Stimulated activated naive B cell treated with anti-CD40 and anti-IgM and Interleukin-4, amounts not matched to agents 10 μg/mL and 1 μg/mL and 100 μg/mL, for 72 hours (primary cell): ENCODE measurements at regions not wholly inside any gene's neighbourhood (a gene's known extent, or its start where the extent isn't known, plus 50 kb on each side); places are given as distances from the start of the nearest gene placed in this dataset.

Experiments used
- ATAC-seq, 2 donors: fragments of 150-1000 bp; cut with Tn5 transposase; replicated peaks; 2 replicates each; pipeline ENCODE4 v1.10.0; 2021; ENCODE audit warnings: moderate library complexity in 1 of 2
- DNase-seq: peaks from one replicate; pipeline ENCODE4 v3.0.0; 2021
- H3K27ac Mint-ChIP-seq: one replicate; pipeline ENCODE4 v1.8.0; 2022; ENCODE audit warnings: mild to moderate bottlenecking, mixed read lengths
- H3K27me3 Mint-ChIP-seq, 2 donors: one replicate each; pipeline ENCODE4 v1.8.0; 2022; ENCODE audit warnings: mixed read lengths in 2 of 2
- H3K36me3 Mint-ChIP-seq, 2 donors: one replicate each; pipeline ENCODE4 v1.8.0; 2022; ENCODE audit warnings: mixed read lengths in 2 of 2, mild to moderate bottlenecking in 1 of 2
- H3K4me1 Mint-ChIP-seq, 2 donors: one replicate each; pipeline ENCODE4 v1.8.0; 2022; ENCODE audit warnings: mixed read lengths in 2 of 2, mild to moderate bottlenecking in 1 of 2
- H3K4me3 Mint-ChIP-seq, 2 donors: one replicate each; pipeline ENCODE4 v1.8.0; 2022; ENCODE audit warnings: mild to moderate bottlenecking in 2 of 2, mixed read lengths in 2 of 2, moderate library complexity in 1 of 2
- H3K9me3 Mint-ChIP-seq, 2 donors: one replicate each; pipeline ENCODE4 v1.8.0; 2022; ENCODE audit warnings: mixed read lengths in 2 of 2, mild to moderate bottlenecking in 1 of 2

GRCh38 chr10:106189292-106189691 is 975.2 kb downstream of the SORCS1 start:
- H3K27ac Mint-ChIP-seq: no peak overlapping the region
- H3K4me3 Mint-ChIP-seq: no peak overlapping the region
- ATAC-seq (peak; percentile 65 to 69), DNase-seq (no peak)
- no peaks in the 10 kb centered on the region for H3K36me3 Mint-ChIP-seq
- no peaks in the 10 kb centered on the region for H3K27me3 Mint-ChIP-seq
- no peaks in the 10 kb centered on the region for H3K4me1 Mint-ChIP-seq
- H3K9me3 Mint-ChIP-seq: peaks cover 0 to 3% of the 10 kb centered on the region in 2 donors

DNA sequence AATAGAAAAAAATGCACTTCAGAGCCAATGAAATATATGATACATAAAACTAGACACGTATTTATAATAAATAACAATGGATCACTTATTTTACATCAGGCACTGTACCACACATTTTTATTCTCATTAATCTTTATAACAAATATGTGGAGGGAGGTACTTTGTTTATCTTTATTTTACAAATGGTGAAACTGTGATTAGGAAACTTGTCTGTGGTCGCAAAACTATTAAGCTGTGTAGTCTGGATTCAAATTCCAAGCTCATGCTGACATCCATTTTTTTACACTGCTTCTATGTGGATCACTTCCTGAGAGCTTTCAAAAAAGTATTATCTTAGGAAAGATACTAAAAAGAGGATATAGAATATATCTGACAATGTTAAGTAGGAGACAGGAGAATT is 978.6 kb downstream of the SORCS1 start:
- no peak overlapping the region for H3K27ac Mint-ChIP-seq
- no peaks in the 10 kb centered on the region for H3K27me3 Mint-ChIP-seq
- ATAC-seq: no peak
- no peak for DNase-seq
- H3K36me3 Mint-ChIP-seq: no peaks in the 10 kb centered on the region
- no peaks in the 10 kb centered on the region for H3K4me1 Mint-ChIP-seq
- H3K9me3 Mint-ChIP-seq: peaks cover 0 to 3% of the 10 kb centered on the region in 2 donors
- H3K4me3 Mint-ChIP-seq: no peak overlapping the region

DNA sequence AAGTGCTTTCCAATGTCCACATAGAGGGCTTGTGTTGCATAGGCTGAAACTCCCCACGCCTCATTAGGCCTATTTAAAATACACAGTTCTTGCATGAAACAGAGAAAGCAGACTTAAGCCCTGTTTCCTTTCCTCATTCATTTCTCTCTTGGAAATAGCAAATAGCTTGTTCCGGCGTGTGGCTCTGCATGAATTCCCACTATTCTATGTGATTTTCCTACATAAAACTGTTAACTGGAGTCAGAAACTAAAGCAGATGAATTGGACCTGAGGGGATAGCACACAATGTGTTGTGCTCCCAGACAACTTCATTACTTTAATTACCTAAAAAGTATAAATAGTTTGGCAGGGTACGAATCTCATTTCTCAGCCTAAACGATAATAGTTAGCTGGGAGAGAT is 981.5 kb downstream of the SORCS1 start:
- no peaks in the 10 kb centered on the region for H3K4me1 Mint-ChIP-seq
- DNase-seq (no peak), ATAC-seq (no peak)
- H3K27ac Mint-ChIP-seq: no peak overlapping the region
- no peaks in the 10 kb centered on the region for H3K27me3 Mint-ChIP-seq
- H3K4me3 Mint-ChIP-seq: no peak overlapping the region
- H3K9me3 Mint-ChIP-seq: no peaks in the 10 kb centered on the region
- H3K36me3 Mint-ChIP-seq: no peaks in the 10 kb centered on the region

GRCh38 chr10:106182542-106182941 is 982.0 kb downstream of the SORCS1 start:
- H3K4me3 Mint-ChIP-seq: no peak overlapping the region
- no peaks in the 10 kb centered on the region for H3K27me3 Mint-ChIP-seq
- ATAC-seq: no peak
- H3K27ac Mint-ChIP-seq: no peak overlapping the region
- H3K36me3 Mint-ChIP-seq: no peaks in the 10 kb centered on the region
- no peaks in the 10 kb centered on the region for H3K9me3 Mint-ChIP-seq
- DNase-seq: no peak
- no peaks in the 10 kb centered on the region for H3K4me1 Mint-ChIP-seq

GRCh38 chr10:106181501-106181900 is 983.0 kb downstream of the SORCS1 start:
- H3K4me1 Mint-ChIP-seq: no peaks in the 10 kb centered on the region
- no peaks in the 10 kb centered on the region for H3K36me3 Mint-ChIP-seq
- ATAC-seq (no peak), DNase-seq (no peak)
- H3K4me3 Mint-ChIP-seq: no peak overlapping the region
- H3K27me3 Mint-ChIP-seq: no peaks in the 10 kb centered on the region
- no peak overlapping the region for H3K27ac Mint-ChIP-seq
- H3K9me3 Mint-ChIP-seq: no peaks in the 10 kb centered on the region

GRCh38 chr10:106179430-106179829 is 985.1 kb downstream of the SORCS1 start:
- no peaks in the 10 kb centered on the region for H3K27me3 Mint-ChIP-seq

GRCh38 chr10:106175760-106176377 is 988.6 kb downstream of the SORCS1 start:
- ATAC-seq (no peak), DNase-seq (no peak)
- H3K27ac Mint-ChIP-seq: no peak overlapping the region
- H3K36me3 Mint-ChIP-seq: no peaks in the 10 kb centered on the region
- H3K4me3 Mint-ChIP-seq: no peak overlapping the region
- H3K4me1 Mint-ChIP-seq: no peaks in the 10 kb centered on the region
- H3K9me3 Mint-ChIP-seq: no peaks in the 10 kb centered on the region
- no peaks in the 10 kb centered on the region for H3K27me3 Mint-ChIP-seq

More at GRCh38 chr10:106179430-106179829, 985.1 kb downstream of the SORCS1 start:
- ATAC-seq: no peak
- Mint-ChIP-seq H3K9me3 (no peaks in the 10 kb centered on the region), H3K4me1 (no peaks in the 10 kb centered on the region), H3K36me3 (no peaks in the 10 kb centered on the region), H3K27ac (no peak overlapping the region), H3K4me3 (no peak overlapping the region)
- DNase-seq: no peak

DNA sequence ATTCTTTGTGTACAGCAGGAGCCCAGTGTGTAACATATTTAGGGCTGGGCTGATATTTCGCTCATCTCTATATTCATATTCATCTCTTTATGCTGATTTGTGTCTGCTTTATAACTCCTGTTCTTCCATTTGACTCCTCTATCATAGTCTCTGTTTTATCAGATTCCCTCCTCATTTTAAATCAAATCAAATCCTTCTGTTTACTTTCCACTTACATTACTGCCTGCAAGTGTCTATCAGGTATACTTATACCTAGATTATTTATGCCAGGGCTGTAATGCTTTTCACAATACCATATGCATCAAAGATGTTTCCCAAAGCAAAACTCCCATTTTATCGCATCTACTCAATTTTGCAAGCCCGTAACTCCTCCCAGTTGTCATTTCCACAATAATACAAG is 990.7 kb downstream of the SORCS1 start:
- Mint-ChIP-seq H3K27ac (no peak overlapping the region), H3K9me3 (peaks cover 0 to 2% of the 10 kb centered on the region in 2 donors), H3K27me3 (no peaks in the 10 kb centered on the region), H3K36me3 (no peaks in the 10 kb centered on the region), H3K4me3 (no peak overlapping the region), H3K4me1 (no peaks in the 10 kb centered on the region)
- ATAC-seq: no peak
- DNase-seq: no peak

GRCh38 chr10:106169241-106169640 is 995.3 kb downstream of the SORCS1 start:
- ATAC-seq (no peak), DNase-seq (no peak)
- Mint-ChIP-seq H3K27ac (no peak overlapping the region), H3K4me1 (no peaks in the 10 kb centered on the region), H3K9me3 (peaks cover 0 to 2% of the 10 kb centered on the region in 2 donors), H3K27me3 (no peaks in the 10 kb centered on the region), H3K36me3 (no peaks in the 10 kb centered on the region), H3K4me3 (no peak overlapping the region)

DNA sequence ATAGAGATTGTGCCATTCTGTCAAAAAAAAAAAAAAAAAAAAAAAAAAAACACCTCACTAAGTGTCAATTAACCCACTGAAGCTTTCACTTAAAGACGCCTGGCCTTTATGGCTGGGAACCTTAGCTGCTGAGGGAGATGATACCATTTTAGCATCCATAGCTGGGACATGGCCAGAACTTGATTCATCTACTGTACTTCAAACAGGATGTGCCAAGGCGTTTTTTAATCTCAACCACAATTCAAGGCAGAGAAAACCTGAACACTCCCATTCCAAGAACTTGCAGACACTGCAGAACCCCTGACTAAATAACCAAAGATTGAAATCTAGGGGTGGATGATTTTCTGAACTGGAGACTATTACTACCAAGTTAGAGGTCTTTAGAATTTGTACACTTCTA is 996.6 kb downstream of the SORCS1 start:
- H3K36me3 Mint-ChIP-seq: no peaks in the 10 kb centered on the region
- no peaks in the 10 kb centered on the region for H3K27me3 Mint-ChIP-seq
- no peak overlapping the region for H3K4me3 Mint-ChIP-seq
- DNase-seq (no peak), ATAC-seq (no peak)
- H3K27ac Mint-ChIP-seq: no peak overlapping the region
- peaks cover 0 to 4% of the 10 kb centered on the region in 2 donors for H3K9me3 Mint-ChIP-seq
- H3K4me1 Mint-ChIP-seq: no peaks in the 10 kb centered on the region

DNA sequence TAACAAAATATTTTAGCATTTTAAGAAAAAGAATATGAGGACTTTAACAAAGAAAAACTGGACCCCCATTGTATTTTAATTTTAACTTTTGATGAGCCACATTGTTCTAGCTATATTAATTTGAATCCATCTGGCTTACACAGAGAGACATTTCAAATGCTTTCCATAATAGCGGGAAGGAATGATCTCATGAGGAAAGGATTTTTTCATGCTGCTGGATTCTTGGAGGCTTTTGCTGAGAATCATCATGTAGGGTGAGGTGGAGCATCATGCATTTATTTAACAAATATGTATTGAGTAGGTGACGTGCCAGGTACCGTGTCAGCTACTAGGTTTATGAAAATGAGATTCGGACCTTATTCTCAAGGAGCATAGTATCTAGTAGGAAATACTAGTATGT is 1006.3 kb downstream of the SORCS1 start:
- no peak for ATAC-seq

GRCh38 chr10:106147021-106147420 is 1017.5 kb downstream of the SORCS1 start:
- Mint-ChIP-seq H3K9me3 (no peaks in the 10 kb centered on the region), H3K4me3 (no peak overlapping the region), H3K36me3 (no peaks in the 10 kb centered on the region), H3K27me3 (no peaks in the 10 kb centered on the region), H3K4me1 (no peaks in the 10 kb centered on the region), H3K27ac (no peak overlapping the region)
- DNase-seq: no peak
- ATAC-seq: no peak

More for the DNA sequence above, 1006.3 kb downstream of the SORCS1 start:
- Mint-ChIP-seq H3K27me3 (no peaks in the 10 kb centered on the region), H3K27ac (no peak overlapping the region), H3K9me3 (peaks cover 5 to 6% of the 10 kb centered on the region in 2 donors), H3K4me1 (no peaks in the 10 kb centered on the region), H3K4me3 (no peak overlapping the region), H3K36me3 (no peaks in the 10 kb centered on the region)
- DNase-seq: no peak

GRCh38 chr10:106139915-106140314 is 1024.6 kb downstream of the SORCS1 start:
- Mint-ChIP-seq H3K36me3 (no peaks in the 10 kb centered on the region), H3K4me1 (no peaks in the 10 kb centered on the region), H3K27ac (no peak overlapping the region), H3K4me3 (no peak overlapping the region), H3K9me3 (no peaks in the 10 kb centered on the region), H3K27me3 (no peaks in the 10 kb centered on the region)
- ATAC-seq: no peak
- DNase-seq: no peak

- H3K9me3 Mint-ChIP-seq: no peaks in the 10 kb centered on the region
Measured at GRCh38 chr10:106136175-106136574, 1028.3 kb downstream of the SORCS1 start.

GRCh38 chr10:106134326-106135000 is 1030.0 kb downstream of the SORCS1 start:
- Mint-ChIP-seq H3K27ac (no peak overlapping the region), H3K36me3 (no peaks in the 10 kb centered on the region), H3K4me1 (no peaks in the 10 kb centered on the region), H3K27me3 (no peaks in the 10 kb centered on the region), H3K4me3 (no peak overlapping the region), H3K9me3 (no peaks in the 10 kb centered on the region)
- DNase-seq: no peak
- no peak for ATAC-seq

More at GRCh38 chr10:106136175-106136574, 1028.3 kb downstream of the SORCS1 start:
- no peak for DNase-seq
- no peak for ATAC-seq
- no peaks in the 10 kb centered on the region for H3K36me3 Mint-ChIP-seq
- no peaks in the 10 kb centered on the region for H3K4me1 Mint-ChIP-seq
- no peak overlapping the region for H3K27ac Mint-ChIP-seq
- H3K27me3 Mint-ChIP-seq: no peaks in the 10 kb centered on the region
- no peak overlapping the region for H3K4me3 Mint-ChIP-seq
